CD4-positive, alpha-beta T cell treated with Interleukin-4 for 1 hour (primary cell): ENCODE measurements at regions not wholly inside any gene's neighbourhood (a gene's known extent, or its start where the extent isn't known, plus 50 kb on each side); places are given as distances from the start of the nearest gene placed in this dataset.

Experiments used
- DNase-seq, 2 donors: peaks; one replicate each; pipeline ENCODE4 v3.0.0-alpha.2; 2020 to 2022

GRCh38 chr19:29432677-29433076, 93.1 kb upstream of the VSTM2B start:
- DNase-seq, result no peak

- DNase-seq, result no peak
These were observed 89.1 kb upstream of the VSTM2B start for GRCh38 chr19:29436591-29437103.

- DNase-seq, result no peak
These were observed 86.8 kb upstream of the VSTM2B start for GRCh38 chr19:29439021-29439420.

- DNase-seq, result no peak
These were observed 85.9 kb upstream of the VSTM2B start for GRCh38 chr19:29439688-29440550.

GRCh38 chr19:29442094-29442493, 83.7 kb upstream of the VSTM2B start:
- no peak for DNase-seq

- no peak for DNase-seq
These were observed 82.9 kb upstream of the VSTM2B start for GRCh38 chr19:29442910-29443309.

- no peak for DNase-seq
These were observed 80.5 kb upstream of the VSTM2B start for GRCh38 chr19:29445246-29445645.

- no peak for DNase-seq
These were observed 79.4 kb upstream of the VSTM2B start for GRCh38 chr19:29446361-29446760.

- DNase-seq, result no peak
These were observed 77.7 kb upstream of the VSTM2B start for GRCh38 chr19:29448046-29448445.

GRCh38 chr19:29449371-29449770, 76.4 kb upstream of the VSTM2B start:
- no peak for DNase-seq

- DNase-seq, result no peak
These were observed 75.5 kb upstream of the VSTM2B start for GRCh38 chr19:29450306-29450705.

GRCh38 chr19:29450812-29451211, 75.0 kb upstream of the VSTM2B start:
- DNase-seq, result no peak

- no peak for DNase-seq
These were observed 71.7 kb upstream of the VSTM2B start for GRCh38 chr19:29454109-29454508.

GRCh38 chr19:29457413-29457812, 68.4 kb upstream of the VSTM2B start:
- DNase-seq, result no peak

GRCh38 chr19:29467824-29468401, 57.9 kb upstream of the VSTM2B start:
- DNase-seq, result peak in 1 of 2 donors; percentile 14

GRCh38 chr19:29475469-29475868, 50.3 kb upstream of the VSTM2B start:
- no peak for DNase-seq
